Cardiac muscle cell (in vitro differentiated cells and primary cell): ENCODE measurements at regions not wholly inside any gene's neighbourhood (a gene's known extent, or its start where the extent isn't known, plus 50 kb on each side); places are given as distances from the start of the nearest gene placed in this dataset.
"Not testable (repeated sequence)": the region's sequence is repeated elsewhere in the genome, so short reads cannot be mapped to it uniquely, and the experiment has no call there.

ENCODE experiments used
- DNase-seq, 2 donors: peaks; one replicate each; pipeline versions ENCODE4 v3.0.0 to v3.0.0-alpha.2; 2010 to 2017; ENCODE audit warnings: low read depth in 1 of 2, low spot score in 1 of 2
- H3K27ac ChIP-seq: fragments of 200-600 bp; sonication (generic); 2 replicates; pipeline ENCODE4 v1.5.1; 2016
- H3K27me3 ChIP-seq: fragments of 200-600 bp; sonication (generic); 2 replicates; pipeline ENCODE4 v1.6.0; 2016; ENCODE audit warnings: control low read depth
- H3K36me3 ChIP-seq: fragments of 200-600 bp; sonication (generic); 2 replicates; pipeline ENCODE4 v1.5.1; 2016; ENCODE audit warnings: control low read depth
- H3K4me1 ChIP-seq: fragments of 200-600 bp; sonication (generic); 2 replicates; pipeline ENCODE4 v1.8.1; 2017; ENCODE audit warnings: low read depth, mild to moderate bottlenecking, mixed run types
- H3K4me3 ChIP-seq: fragments of 200-600 bp; sonication (generic); 2 replicates; pipeline ENCODE4 v1.5.1; 2016; ENCODE audit warnings: mild to moderate bottlenecking
- H3K9me3 ChIP-seq: fragments of 200-600 bp; sonication (generic); 2 replicates; pipeline ENCODE4 v1.5.1; 2017; ENCODE audit warnings: low read depth, mild to moderate bottlenecking, control low read depth
- CTCF ChIP-seq: IDR thresholded peaks from 2 replicates; pipeline ENCODE4 v1.5.1; 2012; ENCODE audit warnings: low read depth, mild to moderate bottlenecking, low read length

- no peaks in the 10 kb centered on the region for H3K27me3 ChIP-seq
- peak; percentile 86 for TF ChIP-seq CTCF
- no peaks in the 10 kb centered on the region for H3K36me3 ChIP-seq
- H3K9me3 ChIP-seq = no peaks in the 10 kb centered on the region
- no peak overlapping the region for H3K4me3 ChIP-seq
- no peak overlapping the region for H3K27ac ChIP-seq
- DNase-seq = peak; percentile 73 to 81
- peaks cover 4% of the 10 kb centered on the region for H3K4me1 ChIP-seq
Measured at GRCh38 chr2:42974721-42975717, 182.6 kb upstream of the HAAO start.

GRCh38 chr2:42974169-42974720 is 181.9 kb upstream of the HAAO start:
- DNase-seq = peak in 1 of 2 donors; percentile 52
- H3K4me1 ChIP-seq = peaks cover 4% of the 10 kb centered on the region
- H3K36me3 ChIP-seq = no peaks in the 10 kb centered on the region
- TF ChIP-seq CTCF = no peak
- H3K4me3 ChIP-seq = no peak overlapping the region
- no peaks in the 10 kb centered on the region for H3K27me3 ChIP-seq
- no peaks in the 10 kb centered on the region for H3K9me3 ChIP-seq
- H3K27ac ChIP-seq = no peak overlapping the region

GRCh38 chr2:42973726-42974125 is 181.3 kb upstream of the HAAO start:
- Histone ChIP-seq H3K4me3 (no peak overlapping the region), H3K36me3 (no peaks in the 10 kb centered on the region), H3K27me3 (no peaks in the 10 kb centered on the region), H3K27ac (no peak overlapping the region), H3K9me3 (no peaks in the 10 kb centered on the region), H3K4me1 (peaks cover 4% of the 10 kb centered on the region)
- DNase-seq = peak in 1 of 2 donors; percentile 40
- TF ChIP-seq CTCF = no peak

- not testable (repeated sequence) for DNase-seq, H3K36me3 ChIP-seq, H3K27me3 ChIP-seq, H3K9me3 ChIP-seq, H3K27ac ChIP-seq, H3K4me1 ChIP-seq, H3K4me3 ChIP-seq
Measured at GRCh38 chr2:42972933-42973516, 180.6 kb upstream of the HAAO start.

- no peak for TF ChIP-seq CTCF
- H3K4me3 ChIP-seq = no peak overlapping the region
Measured at GRCh38 chr2:42971947-42972736, 179.8 kb upstream of the HAAO start.

More at GRCh38 chr2:42971947-42972736, 179.8 kb upstream of the HAAO start:
- DNase-seq = no peak
- no peaks in the 10 kb centered on the region for H3K9me3 ChIP-seq
- H3K36me3 ChIP-seq = no peaks in the 10 kb centered on the region
- H3K27ac ChIP-seq = no peak overlapping the region
- peaks cover 4% of the 10 kb centered on the region for H3K4me1 ChIP-seq
- H3K27me3 ChIP-seq = no peaks in the 10 kb centered on the region
